ENCODE measurements at regions not wholly inside any gene's neighbourhood (a gene's known extent, or its start where the extent isn't known, plus 50 kb on each side); places are given as distances from the start of the nearest gene placed in this dataset.
"Not testable (repeated sequence)": the region's sequence is repeated elsewhere in the genome, so short reads cannot be mapped to it uniquely, and the experiment has no call there.

DNA sequence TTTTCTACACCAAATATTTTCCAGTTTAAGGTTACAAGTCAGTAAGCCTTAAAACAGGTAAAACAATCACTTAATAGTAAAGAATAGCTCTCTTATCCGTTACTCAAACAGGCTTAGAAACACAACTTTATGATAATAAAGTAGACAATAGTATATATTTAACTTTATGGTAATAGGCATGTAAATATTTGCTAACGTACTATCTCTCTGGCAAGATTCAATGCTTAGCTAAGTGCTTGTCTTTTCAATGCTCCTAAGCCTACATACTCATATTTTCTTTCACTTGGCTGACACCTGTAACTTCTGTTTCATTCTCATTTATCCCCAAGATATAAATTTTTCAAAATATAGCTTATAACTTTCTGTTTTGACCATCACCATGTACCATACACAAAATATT is 358.2 kb downstream of the HTR1B start:
- TF ChIP-seq, protein P1, sequence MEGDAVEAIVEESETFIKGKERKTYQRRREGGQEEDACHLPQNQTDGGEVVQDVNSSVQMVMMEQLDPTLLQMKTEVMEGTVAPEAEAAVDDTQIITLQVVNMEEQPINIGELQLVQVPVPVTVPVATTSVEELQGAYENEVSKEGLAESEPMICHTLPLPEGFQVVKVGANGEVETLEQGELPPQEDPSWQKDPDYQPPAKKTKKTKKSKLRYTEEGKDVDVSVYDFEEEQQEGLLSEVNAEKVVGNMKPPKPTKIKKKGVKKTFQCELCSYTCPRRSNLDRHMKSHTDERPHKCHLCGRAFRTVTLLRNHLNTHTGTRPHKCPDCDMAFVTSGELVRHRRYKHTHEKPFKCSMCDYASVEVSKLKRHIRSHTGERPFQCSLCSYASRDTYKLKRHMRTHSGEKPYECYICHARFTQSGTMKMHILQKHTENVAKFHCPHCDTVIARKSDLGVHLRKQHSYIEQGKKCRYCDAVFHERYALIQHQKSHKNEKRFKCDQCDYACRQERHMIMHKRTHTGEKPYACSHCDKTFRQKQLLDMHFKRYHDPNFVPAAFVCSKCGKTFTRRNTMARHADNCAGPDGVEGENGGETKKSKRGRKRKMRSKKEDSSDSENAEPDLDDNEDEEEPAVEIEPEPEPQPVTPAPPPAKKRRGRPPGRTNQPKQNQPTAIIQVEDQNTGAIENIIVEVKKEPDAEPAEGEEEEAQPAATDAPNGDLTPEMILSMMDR (IDR thresholded peaks at IDR 0.05; ENCODE audit: low read depth, low read length) = no peak
- no peak overlapping the region for H3K4me3 ChIP-seq (replicated peaks in 1 of 2; ENCODE audit: low read depth in 2 of 2, low read length in 2 of 2)
- DNase-seq (ENCODE audit: low read depth in 2 of 2) = no peak

DNA sequence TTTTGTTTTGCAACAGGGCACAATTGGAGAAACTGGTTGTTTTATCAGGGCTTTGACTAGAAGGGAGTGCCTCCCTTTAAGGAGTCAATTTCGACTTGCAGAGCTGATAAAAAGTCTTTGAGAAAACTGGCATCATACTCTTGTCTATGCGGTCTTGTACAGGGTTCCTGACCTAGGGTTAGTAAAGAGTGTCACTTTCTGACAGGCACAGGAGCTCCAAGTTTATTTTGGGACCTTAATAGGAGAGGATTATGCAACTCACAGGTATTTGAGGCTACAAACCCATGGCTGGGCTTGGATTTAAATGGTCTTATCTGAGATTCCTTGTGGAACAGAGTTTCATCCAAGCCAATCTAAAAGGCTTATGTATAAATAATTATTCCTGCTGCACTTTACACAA is 365.4 kb downstream of the HTR1B start:
- DNase-seq (ENCODE audit: low read depth in 2 of 2) = peak in 1 of 2 donors; percentile 5
- TF ChIP-seq, protein P1 (IDR thresholded peaks at IDR 0.05; ENCODE audit: low read depth, low read length) = no peak

DNA sequence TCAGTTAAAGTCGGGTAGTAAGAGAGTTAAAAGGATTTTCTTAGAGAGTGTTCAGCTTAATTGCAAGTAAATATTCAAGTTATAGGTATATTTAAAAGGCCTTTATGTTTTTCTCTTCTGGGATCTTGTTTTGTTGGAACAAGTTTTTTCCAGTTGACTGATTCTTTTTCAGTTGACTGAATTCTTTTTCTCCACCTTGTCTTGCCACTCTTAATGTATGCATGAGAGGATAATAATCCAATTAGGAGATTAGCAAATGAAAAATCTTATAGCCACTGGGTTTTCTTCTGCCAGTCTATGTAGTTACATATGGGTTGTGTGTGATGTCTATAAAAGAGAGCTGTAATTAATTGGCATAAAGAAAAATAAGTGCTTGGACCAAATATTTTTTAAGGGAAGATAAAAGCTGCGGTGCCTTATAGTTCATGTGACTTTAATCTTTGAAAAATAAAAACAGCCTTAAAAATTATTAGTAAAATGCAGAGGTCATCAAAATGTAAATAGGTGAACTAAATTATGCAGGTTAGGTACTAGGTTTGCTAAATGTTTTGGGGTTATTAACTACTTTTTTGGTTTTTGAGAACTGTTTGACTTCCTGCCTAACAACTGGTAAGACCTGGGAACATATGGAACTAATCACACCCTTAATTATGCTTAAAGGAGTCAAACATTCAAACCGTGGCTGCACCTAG is 367.2 kb downstream of the HTR1B start:
- no peak for DNase-seq (ENCODE audit: low read depth in 2 of 2)
- H3K4me3 ChIP-seq (replicated peaks in 1 of 2; ENCODE audit: low read depth in 2 of 2, low read length in 2 of 2) = no peak overlapping the region
- TF ChIP-seq, protein P1 (IDR thresholded peaks at IDR 0.05; ENCODE audit: low read depth, low read length) = no peak

More for the DNA sequence above, 365.4 kb downstream of the HTR1B start:
- no peak overlapping the region for H3K4me3 ChIP-seq (replicated peaks in 1 of 2; ENCODE audit: low read depth in 2 of 2, low read length in 2 of 2)

DNA sequence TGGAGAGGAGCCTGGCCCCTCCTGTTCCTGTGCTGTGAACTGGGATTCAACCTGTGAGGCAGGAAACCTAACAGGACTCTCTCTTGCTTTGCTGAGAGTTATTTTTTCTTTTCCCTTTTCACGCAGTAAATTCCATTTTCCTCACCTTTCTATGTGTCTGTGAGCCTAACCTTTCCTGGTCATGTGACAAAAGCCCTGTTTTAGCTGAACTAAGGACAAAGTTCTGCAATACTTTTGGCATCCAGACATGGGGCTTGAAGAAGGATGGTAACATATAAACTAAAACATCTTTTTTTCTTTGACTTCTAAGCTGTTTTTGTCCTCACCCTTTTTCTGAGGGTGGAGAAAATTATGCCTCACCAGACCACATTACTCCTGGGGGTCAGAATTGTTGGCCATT is 368.5 kb downstream of the HTR1B start:
- TF ChIP-seq, protein P1 (IDR thresholded peaks at IDR 0.05; ENCODE audit: low read depth, low read length) = no peak
- H3K4me3 ChIP-seq (replicated peaks in 1 of 2; ENCODE audit: low read depth in 2 of 2, low read length in 2 of 2) = no peak overlapping the region

DNA sequence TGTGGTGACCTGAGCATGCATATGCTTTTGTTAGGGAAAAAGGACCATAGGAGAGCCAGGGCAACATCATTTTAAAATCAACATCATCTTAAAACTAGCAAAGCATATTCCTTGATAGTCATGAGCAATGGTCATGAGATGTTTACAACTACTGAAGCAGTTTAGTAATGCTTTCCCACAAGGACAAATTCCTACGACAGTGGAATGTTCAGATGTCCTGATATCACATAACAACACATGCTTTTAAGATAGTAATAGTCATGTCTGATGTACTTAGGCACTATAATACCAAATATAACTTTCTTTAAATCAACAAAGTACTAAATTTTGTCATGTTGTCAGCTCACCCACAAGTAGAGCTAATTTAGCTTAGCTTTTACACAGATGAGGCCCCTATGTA is 370.3 kb downstream of the HTR1B start:
- H3K4me3 ChIP-seq (replicated peaks in 1 of 2; ENCODE audit: low read depth in 2 of 2, low read length in 2 of 2) = no peak overlapping the region
- DNase-seq (ENCODE audit: low read depth in 2 of 2) = peak; percentile 64 to 77
- TF ChIP-seq, protein P1 (IDR thresholded peaks at IDR 0.05; ENCODE audit: low read depth, low read length) = no peak

More for the DNA sequence above, 368.5 kb downstream of the HTR1B start:
- DNase-seq (ENCODE audit: low read depth in 2 of 2) = no peak

DNA sequence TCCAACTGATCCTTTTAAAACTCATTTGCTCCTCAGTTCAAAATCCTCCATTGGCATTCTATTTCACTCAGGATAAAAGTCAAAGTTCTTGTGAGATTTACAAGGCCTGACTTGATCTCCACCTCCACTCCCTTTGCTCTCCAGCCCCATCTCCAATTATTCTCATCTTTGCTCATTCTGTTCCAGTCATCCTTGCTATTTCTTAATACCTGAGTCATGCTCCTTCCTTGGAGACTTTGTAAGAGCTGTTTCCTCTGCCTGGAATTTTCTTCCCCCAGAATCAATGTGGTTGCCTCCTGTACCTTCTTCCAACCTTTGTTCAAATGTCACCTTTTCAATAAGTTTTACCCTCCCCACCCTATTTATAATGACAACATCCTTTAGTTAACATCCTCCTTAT is 373.5 kb downstream of the HTR1B start:
- DNase-seq (ENCODE audit: low read depth in 2 of 2) = peak; percentile 5 to 57
- TF ChIP-seq, protein P1 (IDR thresholded peaks at IDR 0.05; ENCODE audit: low read depth, low read length) = no peak
- no peak overlapping the region for H3K4me3 ChIP-seq (replicated peaks in 1 of 2; ENCODE audit: low read depth in 2 of 2, low read length in 2 of 2)

DNA sequence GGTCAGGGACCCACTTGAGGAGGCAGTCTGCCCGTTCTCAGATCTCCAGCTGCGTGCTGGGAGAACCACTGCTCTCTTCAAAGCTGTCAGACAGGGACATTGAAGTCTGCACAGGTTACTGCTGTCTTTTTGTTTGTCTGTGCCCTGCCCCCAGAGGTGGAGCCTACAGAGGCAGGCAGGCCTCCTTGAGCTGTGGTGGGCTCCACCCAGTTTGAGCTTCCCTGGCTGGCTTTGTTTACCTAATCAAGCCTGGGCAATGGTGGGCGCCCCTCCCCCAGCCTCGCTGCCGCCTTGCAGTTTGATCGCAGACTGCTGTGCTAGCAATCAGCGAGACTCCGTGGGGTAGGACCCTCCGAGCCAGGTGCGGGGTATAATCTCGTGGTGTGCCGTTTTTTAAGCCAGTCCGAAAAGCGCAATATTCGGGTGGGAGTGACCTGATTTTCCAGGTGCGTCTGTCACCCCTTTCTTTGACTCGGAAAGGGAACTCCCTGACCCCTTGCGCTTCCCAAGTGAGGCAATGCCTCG is 375.4 kb downstream of the HTR1B start:
- not testable (repeated sequence) for H3K4me3 ChIP-seq (replicated peaks in 1 of 2; ENCODE audit: low read depth in 2 of 2, low read length in 2 of 2); DNase-seq (ENCODE audit: low read depth in 2 of 2)

Data from cardiac fibroblast (primary cell).